ENCODE measurements at regions not wholly inside any gene's neighbourhood (a gene's known extent, or its start where the extent isn't known, plus 50 kb on each side); places are given as distances from the start of the nearest gene placed in this dataset.

DNA sequence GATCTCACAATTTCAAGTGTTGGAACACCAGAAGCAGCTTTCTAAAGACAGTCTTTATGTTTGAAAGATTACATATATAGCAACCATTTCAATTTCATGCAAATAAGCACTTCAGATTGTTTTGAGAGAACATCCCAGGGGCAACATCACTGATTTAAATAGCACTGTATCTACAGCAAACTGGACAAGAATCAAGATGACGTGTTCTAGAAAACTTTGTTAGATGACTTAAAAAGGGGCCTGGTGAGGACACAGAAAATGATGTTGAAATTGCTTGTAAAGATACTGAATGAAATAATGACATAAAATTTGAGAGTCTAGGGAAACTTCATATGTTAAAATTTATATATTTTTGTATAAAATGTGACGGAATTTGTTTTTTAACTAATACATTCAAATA is 277.1 kb downstream of the KLF12 start:
- BruUV-seq (replicated peaks) = no TSS peak
- no peak for ATAC-seq
- intact Hi-C loops (cut with micrococcal nuclease; ENCODE audit: unreplicated experiment) = no loop called here
- Histone ChIP-seq H3K36me3 (ENCODE audit: control insufficient read depth, insufficient read depth, low read length) (no peaks in the 10 kb centered on the region), H3K4me1 (ENCODE audit: control insufficient read depth, insufficient read depth, low read length) (no peaks in the 10 kb centered on the region), H3K4me3 (ENCODE audit: low read depth in 2 of 2, low read length in 2 of 2) (no peak overlapping the region), H3K9me3 (ENCODE audit: control insufficient read depth, insufficient read depth, low read depth, low read length) (no peaks in the 10 kb centered on the region), H3K27me3 (ENCODE audit: control insufficient read depth, insufficient read depth, low read length) (no peaks in the 10 kb centered on the region), H3K27ac (ENCODE audit: low read length) (no peak overlapping the region)
- ChIA-PET CTCF (no interaction called here), POLR2A (no interaction called here)
- TF ChIP-seq, protein P1, sequence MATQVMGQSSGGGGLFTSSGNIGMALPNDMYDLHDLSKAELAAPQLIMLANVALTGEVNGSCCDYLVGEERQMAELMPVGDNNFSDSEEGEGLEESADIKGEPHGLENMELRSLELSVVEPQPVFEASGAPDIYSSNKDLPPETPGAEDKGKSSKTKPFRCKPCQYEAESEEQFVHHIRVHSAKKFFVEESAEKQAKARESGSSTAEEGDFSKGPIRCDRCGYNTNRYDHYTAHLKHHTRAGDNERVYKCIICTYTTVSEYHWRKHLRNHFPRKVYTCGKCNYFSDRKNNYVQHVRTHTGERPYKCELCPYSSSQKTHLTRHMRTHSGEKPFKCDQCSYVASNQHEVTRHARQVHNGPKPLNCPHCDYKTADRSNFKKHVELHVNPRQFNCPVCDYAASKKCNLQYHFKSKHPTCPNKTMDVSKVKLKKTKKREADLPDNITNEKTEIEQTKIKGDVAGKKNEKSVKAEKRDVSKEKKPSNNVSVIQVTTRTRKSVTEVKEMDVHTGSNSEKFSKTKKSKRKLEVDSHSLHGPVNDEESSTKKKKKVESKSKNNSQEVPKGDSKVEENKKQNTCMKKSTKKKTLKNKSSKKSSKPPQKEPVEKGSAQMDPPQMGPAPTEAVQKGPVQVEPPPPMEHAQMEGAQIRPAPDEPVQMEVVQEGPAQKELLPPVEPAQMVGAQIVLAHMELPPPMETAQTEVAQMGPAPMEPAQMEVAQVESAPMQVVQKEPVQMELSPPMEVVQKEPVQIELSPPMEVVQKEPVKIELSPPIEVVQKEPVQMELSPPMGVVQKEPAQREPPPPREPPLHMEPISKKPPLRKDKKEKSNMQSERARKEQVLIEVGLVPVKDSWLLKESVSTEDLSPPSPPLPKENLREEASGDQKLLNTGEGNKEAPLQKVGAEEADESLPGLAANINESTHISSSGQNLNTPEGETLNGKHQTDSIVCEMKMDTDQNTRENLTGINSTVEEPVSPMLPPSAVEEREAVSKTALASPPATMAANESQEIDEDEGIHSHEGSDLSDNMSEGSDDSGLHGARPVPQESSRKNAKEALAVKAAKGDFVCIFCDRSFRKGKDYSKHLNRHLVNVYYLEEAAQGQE (IDR thresholded peaks at IDR 0.05; ENCODE audit: insufficient read depth in 1 of 2, low read depth in 2 of 2, low read length in 1 of 2) = no peak
- TF ChIP-seq TCF7L2 (IDR thresholded peaks at IDR 0.05; ENCODE audit: low read depth, low read length) = no peak
- no peak for TF ChIP-seq POLR2AphosphoS5 (IDR thresholded peaks at IDR 0.05; ENCODE audit: low read depth, low read length)
- TF ChIP-seq, protein P2, sequence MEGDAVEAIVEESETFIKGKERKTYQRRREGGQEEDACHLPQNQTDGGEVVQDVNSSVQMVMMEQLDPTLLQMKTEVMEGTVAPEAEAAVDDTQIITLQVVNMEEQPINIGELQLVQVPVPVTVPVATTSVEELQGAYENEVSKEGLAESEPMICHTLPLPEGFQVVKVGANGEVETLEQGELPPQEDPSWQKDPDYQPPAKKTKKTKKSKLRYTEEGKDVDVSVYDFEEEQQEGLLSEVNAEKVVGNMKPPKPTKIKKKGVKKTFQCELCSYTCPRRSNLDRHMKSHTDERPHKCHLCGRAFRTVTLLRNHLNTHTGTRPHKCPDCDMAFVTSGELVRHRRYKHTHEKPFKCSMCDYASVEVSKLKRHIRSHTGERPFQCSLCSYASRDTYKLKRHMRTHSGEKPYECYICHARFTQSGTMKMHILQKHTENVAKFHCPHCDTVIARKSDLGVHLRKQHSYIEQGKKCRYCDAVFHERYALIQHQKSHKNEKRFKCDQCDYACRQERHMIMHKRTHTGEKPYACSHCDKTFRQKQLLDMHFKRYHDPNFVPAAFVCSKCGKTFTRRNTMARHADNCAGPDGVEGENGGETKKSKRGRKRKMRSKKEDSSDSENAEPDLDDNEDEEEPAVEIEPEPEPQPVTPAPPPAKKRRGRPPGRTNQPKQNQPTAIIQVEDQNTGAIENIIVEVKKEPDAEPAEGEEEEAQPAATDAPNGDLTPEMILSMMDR (IDR thresholded peaks at IDR 0.05) = no peak
- no peak for TF ChIP-seq SIN3A (IDR thresholded peaks at IDR 0.05; ENCODE audit: borderline replicate concordance, insufficient read depth, low read depth, low read length)
- no peak for DNase-seq (ENCODE audit: low read depth, low spot score)
- in situ Hi-C loops (cut with HindIII; ENCODE audit: low pct_unique_long_range_greater_than_20kb, low sequenced_read_pairs) = no loop called here

- CTCF ChIA-PET = no interaction called here
- intact Hi-C loops (cut with micrococcal nuclease; ENCODE audit: unreplicated experiment) = no loop called here
Measured at GRCh38 chr13:73851104-73851503, 283.1 kb downstream of the KLF12 start.

More at GRCh38 chr13:73851104-73851503, 283.1 kb downstream of the KLF12 start:
- BruUV-seq (replicated peaks) = no TSS peak
- no peaks in the 10 kb centered on the region for H3K9me3 ChIP-seq (ENCODE audit: control insufficient read depth, insufficient read depth, low read depth, low read length)
- TF ChIP-seq TCF7L2 (IDR thresholded peaks at IDR 0.05; ENCODE audit: low read depth, low read length) = no peak
- TF ChIP-seq, protein P2 (IDR thresholded peaks at IDR 0.05) = no peak
- no peak for TF ChIP-seq POLR2AphosphoS5 (IDR thresholded peaks at IDR 0.05; ENCODE audit: low read depth, low read length)
- TF ChIP-seq SIN3A (IDR thresholded peaks at IDR 0.05; ENCODE audit: borderline replicate concordance, insufficient read depth, low read depth, low read length) = no peak
- TF ChIP-seq, protein P1 (IDR thresholded peaks at IDR 0.05; ENCODE audit: insufficient read depth in 1 of 2, low read depth in 2 of 2, low read length in 1 of 2) = no peak
- H3K36me3 ChIP-seq (ENCODE audit: control insufficient read depth, insufficient read depth, low read length) = no peaks in the 10 kb centered on the region
- no peaks in the 10 kb centered on the region for H3K4me1 ChIP-seq (ENCODE audit: control insufficient read depth, insufficient read depth, low read length)
- no peak overlapping the region for H3K4me3 ChIP-seq (ENCODE audit: low read depth in 2 of 2, low read length in 2 of 2)
- no peak overlapping the region for H3K27ac ChIP-seq (ENCODE audit: low read length)
- ATAC-seq (no peak), DNase-seq (ENCODE audit: low read depth, low spot score) (no peak)
- POLR2A ChIA-PET = no interaction called here
- no peaks in the 10 kb centered on the region for H3K27me3 ChIP-seq (ENCODE audit: control insufficient read depth, insufficient read depth, low read length)
- in situ Hi-C loops (cut with HindIII; ENCODE audit: low pct_unique_long_range_greater_than_20kb, low sequenced_read_pairs) = no loop called here
